GM23248 (cell line): ENCODE measurements at regions not wholly inside any gene's neighbourhood (a gene's known extent, or its start where the extent isn't known, plus 50 kb on each side); places are given as distances from the start of the nearest gene placed in this dataset.

Experiments used
- EZH2 ChIP-seq: fragments of 200-600 bp; sonication (generic); IDR thresholded peaks from 2 replicates; pipeline ENCODE4 v1.6.1; 2018; ENCODE audit warnings: antibody characterized with exemption, mild to moderate bottlenecking; ENCODE audit not compliant: insufficient read depth, poor library complexity, severe bottlenecking
- EZH2phosphoT487 ChIP-seq: fragments of 200-600 bp; sonication (generic); IDR thresholded peaks from 2 replicates; pipeline ENCODE4 v1.6.1; 2018; ENCODE audit warnings: antibody characterized with exemption, moderate library complexity, mild to moderate bottlenecking, low read depth; ENCODE audit not compliant: insufficient read depth

DNA sequence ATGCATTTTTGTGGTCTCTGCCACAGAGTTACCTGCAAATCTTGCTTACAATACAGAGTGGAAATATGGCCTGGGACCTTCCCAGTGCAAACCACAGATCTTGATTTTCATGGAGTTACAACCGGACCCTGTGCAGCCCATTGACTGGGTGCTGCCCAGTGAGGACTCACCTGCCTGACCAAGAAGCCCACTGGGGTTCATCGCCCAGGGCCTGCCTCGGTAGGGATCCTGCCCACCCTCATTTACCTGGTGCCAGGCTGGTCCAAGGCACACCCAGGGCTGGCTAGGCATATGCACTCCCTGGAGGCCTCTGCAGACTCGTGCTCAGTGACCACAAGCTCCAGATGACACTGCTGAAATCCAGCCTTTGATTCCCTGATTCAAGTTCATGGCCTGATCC, 572.7 kb downstream of the NPHP4 start:
- TF ChIP-seq EZH2 (no peak), EZH2phosphoT487 (no peak)
